Endothelial cell of umbilical vein (primary cell): ENCODE measurements at regions not wholly inside any gene's neighbourhood (a gene's known extent, or its start where the extent isn't known, plus 50 kb on each side); places are given as distances from the start of the nearest gene placed in this dataset.

ENCODE experiments used
- BruUV-seq: library from RNA; stranded (reverse); fragments of 400-500 nt; replicated peaks from 2 replicates; lab custom pipeline; 2021; lab: Mats Ljungman, UMichigan
- CTCF ChIA-PET: fragments of 300-600, 350-600 bp; sonication (Branson Sonifier 250); formaldehyde crosslinking; loops from one replicate; lab custom pipeline; 2021; ENCODE audit warnings: antibody characterized with exemption, inconsistent platforms; lab: Charles Lee
- POLR2A ChIA-PET: fragments of 300-600, 350-600 bp; sonication (Branson Sonifier 250); formaldehyde crosslinking; loops from one replicate; lab custom pipeline; 2021; ENCODE audit warnings: antibody characterized with exemption, inconsistent platforms; lab: Charles Lee
- DNase-seq: peaks from one replicate; pipeline ENCODE4 v3.0.0-alpha.2; 2011; ENCODE audit warnings: low read depth, low spot score
- FAIRE-seq: peaks from 2 replicates; lab custom pipeline; 2011; peaks lifted over from hg19 to GRCh38; lab: Jason Lieb, UNC
- H2AFZ ChIP-seq: 2 replicates; pipeline ENCODE4 v1.6.0; 2012; ENCODE audit warnings: low read depth, low read length, control low read depth, inconsistent platforms
- H3K27ac ChIP-seq: 2 replicates; pipeline ENCODE4 v1.5.1; 2011; ENCODE audit warnings: low read depth, mild to moderate bottlenecking, control low read depth, low read length, moderate library complexity; ENCODE audit not compliant: insufficient read depth
- H3K27me3 ChIP-seq, 2 experiments: 2 replicates each; pipeline versions ENCODE4 v1.6.0 to v1.6.1; 2011; ENCODE audit warnings: low read length in 2 of 2, mixed read lengths in 1 of 2; ENCODE audit not compliant: control insufficient read depth in 2 of 2, insufficient read depth in 2 of 2
- H3K36me3 ChIP-seq, 2 experiments: 2 replicates in 1 of 2; 3 replicates in 1 of 2; pipeline ENCODE4 v1.5.1; 2011; ENCODE audit warnings: low read length in 2 of 2, mild to moderate bottlenecking in 1 of 2, moderate library complexity in 1 of 2; ENCODE audit not compliant: control insufficient read depth in 2 of 2, insufficient read depth in 2 of 2; ENCODE audit errors: extremely low read depth in 1 of 2
- H3K4me1 ChIP-seq: 3 replicates; pipeline ENCODE4 v1.5.1; 2011; ENCODE audit warnings: mild to moderate bottlenecking, low read length; ENCODE audit not compliant: control insufficient read depth, insufficient read depth; ENCODE audit errors: extremely low read depth
- H3K4me2 ChIP-seq: 2 replicates; pipeline ENCODE4 v1.6.1; 2011; ENCODE audit warnings: low read length, control low read depth, mixed read lengths; ENCODE audit not compliant: insufficient read depth
- H3K4me3 ChIP-seq, 3 experiments: fragments of 200-600 bp in 1 of 3; sonication (generic), shearing (Covaris generic) in 1 of 3; replicated peaks in 1 of 3; 2 replicates each; pipeline ENCODE4 v1.5.1; 2011 to 2016; ENCODE audit warnings: control low read depth in 3 of 3, low read length in 3 of 3, mild to moderate bottlenecking in 2 of 3, inconsistent platforms in 1 of 3, low read depth in 1 of 3, moderate library complexity in 1 of 3; ENCODE audit not compliant: insufficient read depth in 1 of 3
- H3K79me2 ChIP-seq: 2 replicates; pipeline ENCODE4 v1.6.0; 2012; ENCODE audit warnings: low read length, inconsistent platforms; ENCODE audit not compliant: control insufficient read depth, insufficient read depth
- H3K9ac ChIP-seq: replicated peaks from 2 replicates; pipeline ENCODE3; 2011; ENCODE audit warnings: low read length, control low read depth; ENCODE audit not compliant: insufficient read depth; ENCODE audit errors: extremely low read depth
- H3K9me1 ChIP-seq: replicated peaks from 3 replicates; pipeline ENCODE4 v1.6.0; 2011; ENCODE audit warnings: mild to moderate bottlenecking, low read length; ENCODE audit not compliant: control insufficient read depth, insufficient read depth; ENCODE audit errors: extremely low read depth
- H3K9me3 ChIP-seq: replicated peaks from 2 replicates; pipeline ENCODE4 v1.5.1; 2012; ENCODE audit warnings: low read length, inconsistent platforms; ENCODE audit not compliant: control insufficient read depth, insufficient read depth
- H4K20me1 ChIP-seq: replicated peaks from 2 replicates; pipeline ENCODE3; 2011; ENCODE audit warnings: mild to moderate bottlenecking, low read length; ENCODE audit not compliant: control insufficient read depth, insufficient read depth; ENCODE audit errors: extremely low read depth
- CTCF ChIP-seq, 2 donors: IDR thresholded peaks; 1 replicate in 1 of 2; 2 replicates in 1 of 2; pipeline ENCODE4 v1.5.1; 2011; ENCODE audit warnings: low read length in 2 of 2, mild to moderate bottlenecking in 2 of 2, moderate library complexity in 2 of 2, control low read depth in 1 of 2, inconsistent platforms in 1 of 2, low read depth in 1 of 2; ENCODE audit not compliant: insufficient read depth in 1 of 2; ENCODE audit errors: extremely low read depth in 1 of 2
- EZH2 ChIP-seq: IDR thresholded peaks from 2 replicates; pipeline ENCODE4 v1.6.1; 2012; ENCODE audit warnings: borderline replicate concordance, low read depth, mild to moderate bottlenecking, moderate library complexity, low read length, inconsistent platforms; ENCODE audit not compliant: severe bottlenecking
- GATA2 ChIP-seq: IDR thresholded peaks from 2 replicates; pipeline ENCODE4 v1.7.0; 2011; ENCODE audit warnings: low read depth, mild to moderate bottlenecking, moderate library complexity, mixed read lengths, low read length; ENCODE audit not compliant: insufficient read length, insufficient read depth
- JUN ChIP-seq: IDR thresholded peaks from 2 replicates; pipeline ENCODE4 v1.6.1; 2011; ENCODE audit warnings: borderline replicate concordance, low read depth; ENCODE audit not compliant: insufficient read length, insufficient read depth
- MAX ChIP-seq: IDR thresholded peaks from 2 replicates; pipeline ENCODE4 v1.6.1; 2011; ENCODE audit not compliant: insufficient read depth, insufficient read length
- POLR2A ChIP-seq: IDR thresholded peaks from 2 replicates; pipeline ENCODE4 v1.6.1; 2012; ENCODE audit warnings: low read depth, mild to moderate bottlenecking, control low read depth, low read length
- POLR2AphosphoS5 ChIP-seq: IDR thresholded peaks from 2 replicates; pipeline ENCODE4 v1.6.1; 2012; ENCODE audit warnings: low read depth, mild to moderate bottlenecking, control low read depth, low read length, moderate library complexity; ENCODE audit not compliant: insufficient read depth
- dilution Hi-C: fragments of 300-500 bp; cut with MboI; formaldehyde crosslinking; loops from one replicate; pipeline ENCODE4 v1.15.0; 2019; ENCODE audit warnings: low sequenced_read_pairs; ENCODE audit not compliant: extremely low pct_ligation_motif_present
- intact Hi-C: fragments of 100-400 bp; cut with micrococcal nuclease; formaldehyde crosslinking; loops from one replicate; pipeline ENCODE4 v1.10.0; 2022

GRCh38 chr1:169043823-169044222, 62.7 kb upstream of the ATP1B1 start:
- dilution Hi-C loops: no loop called here
- Histone ChIP-seq H2AFZ (no peak overlapping the region), H4K20me1 (no peaks in the 10 kb centered on the region), H3K4me1 (no peaks in the 10 kb centered on the region), H3K4me2 (no peak overlapping the region), H3K27ac (no peak overlapping the region), H3K4me3 (no peak overlapping the region), H3K79me2 (no peaks in the 10 kb centered on the region), H3K9me1 (no peaks in the 10 kb centered on the region), H3K9me3 (no peaks in the 10 kb centered on the region), H3K27me3 (no peaks in the 10 kb centered on the region), H3K9ac (no peak overlapping the region), H3K36me3 (no peaks in the 10 kb centered on the region)
- FAIRE-seq (no peak), DNase-seq (no peak)
- no TSS peak for BruUV-seq
- ChIA-PET CTCF (no interaction called here), POLR2A (no interaction called here)
- intact Hi-C loops: no loop called here
- TF ChIP-seq JUN: no peak
- TF ChIP-seq GATA2: no peak
- no peak for TF ChIP-seq POLR2AphosphoS5
- TF ChIP-seq EZH2: no peak
- TF ChIP-seq MAX: no peak

- H3K4me1 ChIP-seq: no peaks in the 10 kb centered on the region
- no peaks in the 10 kb centered on the region for H3K9me3 ChIP-seq
- dilution Hi-C loops: no loop called here
- no peaks in the 10 kb centered on the region for H4K20me1 ChIP-seq
- no peaks in the 10 kb centered on the region for H3K36me3 ChIP-seq
- no peak overlapping the region for H3K4me3 ChIP-seq
- DNase-seq (no peak), FAIRE-seq (no peak)
- intact Hi-C loops: no loop called here
- no peak overlapping the region for H3K4me2 ChIP-seq
- H3K9ac ChIP-seq: no peak overlapping the region
- H3K79me2 ChIP-seq: no peaks in the 10 kb centered on the region
- H3K9me1 ChIP-seq: no peaks in the 10 kb centered on the region
- ChIA-PET CTCF (no interaction called here), POLR2A (no interaction called here)
- H3K27ac ChIP-seq: no peak overlapping the region
- H2AFZ ChIP-seq: no peak overlapping the region
- TF ChIP-seq EZH2 (no peak), MAX (no peak), POLR2A (no peak), CTCF (IDR thresholded peaks at IDR 0.05; ENCODE audit: extremely low read depth in 1 of 2, insufficient read depth in 1 of 2, low read depth in 1 of 2, low read length in 2 of 2) (no peak), POLR2AphosphoS5 (no peak), JUN (no peak)
- H3K27me3 ChIP-seq: no peaks in the 10 kb centered on the region
- BruUV-seq: no TSS peak
Observed at GRCh38 chr1:169044296-169044695, 62.2 kb upstream of the ATP1B1 start.
